ENCODE measurements at regions not wholly inside any gene's neighbourhood (a gene's known extent, or its start where the extent isn't known, plus 50 kb on each side); places are given as distances from the start of the nearest gene placed in this dataset.

DNA sequence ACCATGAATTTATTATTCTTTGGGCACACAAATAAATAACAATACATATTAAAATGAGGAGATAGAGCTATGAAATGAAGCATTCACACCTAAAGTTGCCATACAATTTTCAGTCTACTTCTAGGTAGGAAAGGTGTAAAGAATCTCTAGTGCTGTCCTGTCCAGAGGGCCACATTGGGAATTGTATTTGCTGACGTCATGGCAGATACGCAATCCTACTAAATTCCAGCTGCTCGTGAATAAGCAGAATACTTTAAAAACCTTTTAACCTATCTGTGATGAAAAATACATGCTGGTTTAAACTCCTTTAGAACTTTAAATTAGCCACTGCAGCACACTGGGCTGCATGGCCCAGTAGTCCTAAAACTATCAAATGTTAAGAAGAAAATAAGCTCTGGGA, 236.1 kb downstream of the FSCB start:
- Histone ChIP-seq H3K36me3 (no peaks in the 10 kb centered on the region), H3K27me3 (replicated peaks; ENCODE audit: insufficient read depth) (no peaks in the 10 kb centered on the region), H3K27ac (no peak overlapping the region), H3K4me1 (ENCODE audit: control insufficient read depth in 1 of 2, low read depth in 2 of 2) (no peaks in the 10 kb centered on the region), H3K9me3 (no peaks in the 10 kb centered on the region), H3K4me3 (no peak overlapping the region)
- no peak for DNase-seq (ENCODE audit: low spot score)
- TF ChIP-seq, protein P1, sequence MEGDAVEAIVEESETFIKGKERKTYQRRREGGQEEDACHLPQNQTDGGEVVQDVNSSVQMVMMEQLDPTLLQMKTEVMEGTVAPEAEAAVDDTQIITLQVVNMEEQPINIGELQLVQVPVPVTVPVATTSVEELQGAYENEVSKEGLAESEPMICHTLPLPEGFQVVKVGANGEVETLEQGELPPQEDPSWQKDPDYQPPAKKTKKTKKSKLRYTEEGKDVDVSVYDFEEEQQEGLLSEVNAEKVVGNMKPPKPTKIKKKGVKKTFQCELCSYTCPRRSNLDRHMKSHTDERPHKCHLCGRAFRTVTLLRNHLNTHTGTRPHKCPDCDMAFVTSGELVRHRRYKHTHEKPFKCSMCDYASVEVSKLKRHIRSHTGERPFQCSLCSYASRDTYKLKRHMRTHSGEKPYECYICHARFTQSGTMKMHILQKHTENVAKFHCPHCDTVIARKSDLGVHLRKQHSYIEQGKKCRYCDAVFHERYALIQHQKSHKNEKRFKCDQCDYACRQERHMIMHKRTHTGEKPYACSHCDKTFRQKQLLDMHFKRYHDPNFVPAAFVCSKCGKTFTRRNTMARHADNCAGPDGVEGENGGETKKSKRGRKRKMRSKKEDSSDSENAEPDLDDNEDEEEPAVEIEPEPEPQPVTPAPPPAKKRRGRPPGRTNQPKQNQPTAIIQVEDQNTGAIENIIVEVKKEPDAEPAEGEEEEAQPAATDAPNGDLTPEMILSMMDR (IDR thresholded peaks at IDR 0.05), result no peak
- ATAC-seq (ENCODE audit: insufficient number of reproducible peaks, low FRiP score, low read depth), result no peak

DNA sequence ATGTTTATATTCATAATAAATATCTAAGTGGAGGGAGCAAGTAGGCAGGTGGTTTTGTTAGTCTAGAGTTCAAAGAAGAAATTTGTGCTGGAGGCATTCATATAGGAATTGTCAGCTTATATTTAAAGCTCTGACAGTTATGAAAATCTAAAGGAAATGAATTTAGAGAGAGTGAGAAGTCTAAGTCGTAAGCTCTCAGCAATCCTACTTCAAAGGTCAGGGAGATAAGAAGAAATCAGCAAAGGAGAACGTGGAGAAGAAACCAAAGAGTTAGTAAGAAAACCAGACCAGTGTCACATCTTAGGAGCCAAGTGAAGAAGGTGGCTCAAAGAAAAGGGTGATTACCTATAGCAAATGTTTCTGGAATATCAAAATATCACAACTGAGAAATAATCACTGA, 241.8 kb downstream of the FSCB start:
- Histone ChIP-seq H3K36me3 (no peaks in the 10 kb centered on the region), H3K4me1 (ENCODE audit: control insufficient read depth in 1 of 2, low read depth in 2 of 2) (no peaks in the 10 kb centered on the region), H3K27me3 (replicated peaks; ENCODE audit: insufficient read depth) (no peaks in the 10 kb centered on the region), H3K9me3 (peaks cover under 1% of the 10 kb centered on the region), H3K4me3 (no peak overlapping the region), H3K27ac (no peak overlapping the region)
- TF ChIP-seq, protein P1 (IDR thresholded peaks at IDR 0.05), result no peak
- ATAC-seq (ENCODE audit: insufficient number of reproducible peaks, low FRiP score, low read depth), result no peak
- no peak for DNase-seq (ENCODE audit: low spot score)

DNA sequence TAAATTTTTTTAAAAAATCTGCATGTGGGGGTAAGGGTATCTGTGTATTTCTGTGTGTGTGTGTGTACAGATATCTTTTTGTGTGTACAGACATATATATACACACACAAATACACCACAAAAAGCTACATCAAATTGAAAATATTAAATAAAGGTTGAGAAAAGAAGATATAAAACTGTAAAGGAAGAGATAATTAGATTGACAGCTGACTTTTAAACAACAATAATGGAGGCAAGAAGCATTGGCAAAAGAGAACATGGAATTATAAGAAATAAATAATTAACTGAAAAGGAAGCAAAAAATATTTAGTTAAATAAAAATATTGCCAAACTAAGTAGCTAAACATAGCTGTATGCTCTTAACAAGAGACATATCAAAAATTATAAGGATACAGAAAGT, 291.4 kb downstream of the FSCB start:
- no peaks in the 10 kb centered on the region for H3K4me1 ChIP-seq (ENCODE audit: control insufficient read depth in 1 of 2, low read depth in 2 of 2)
- ATAC-seq (ENCODE audit: insufficient number of reproducible peaks, low FRiP score, low read depth), result no peak
- no peaks in the 10 kb centered on the region for H3K9me3 ChIP-seq
- H3K27me3 ChIP-seq (replicated peaks; ENCODE audit: insufficient read depth), result no peaks in the 10 kb centered on the region
- H3K27ac ChIP-seq, result no peak overlapping the region
- H3K4me3 ChIP-seq, result no peak overlapping the region
- no peaks in the 10 kb centered on the region for H3K36me3 ChIP-seq
- TF ChIP-seq, protein P1 (IDR thresholded peaks at IDR 0.05), result no peak
- DNase-seq (ENCODE audit: low spot score), result no peak

DNA sequence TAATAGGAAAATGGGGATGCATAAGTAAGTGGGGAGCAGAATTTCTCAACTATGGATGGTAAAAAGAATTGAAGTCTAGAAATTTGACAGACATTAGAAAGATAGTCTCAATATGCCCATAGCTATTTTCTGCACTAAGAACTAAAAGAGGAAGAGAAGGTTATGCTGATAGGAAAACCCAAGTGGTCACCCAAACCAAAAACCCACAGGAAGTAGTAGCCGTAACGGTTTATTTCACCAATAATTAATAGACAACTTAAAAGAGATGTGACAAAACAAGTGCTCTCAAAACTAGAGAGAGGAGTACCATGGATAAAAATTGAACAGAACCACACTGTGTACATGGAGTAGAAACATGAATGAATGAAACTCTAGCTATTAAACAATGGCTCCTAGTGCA, 295.4 kb downstream of the FSCB start:
- H3K9me3 ChIP-seq, result no peaks in the 10 kb centered on the region
- DNase-seq (ENCODE audit: low spot score) (no peak), ATAC-seq (ENCODE audit: insufficient number of reproducible peaks, low FRiP score, low read depth) (no peak)
- no peaks in the 10 kb centered on the region for H3K27me3 ChIP-seq (replicated peaks; ENCODE audit: insufficient read depth)
- H3K4me3 ChIP-seq, result no peak overlapping the region
- no peaks in the 10 kb centered on the region for H3K36me3 ChIP-seq
- TF ChIP-seq, protein P1 (IDR thresholded peaks at IDR 0.05), result no peak
- no peak overlapping the region for H3K27ac ChIP-seq
- no peaks in the 10 kb centered on the region for H3K4me1 ChIP-seq (ENCODE audit: control insufficient read depth in 1 of 2, low read depth in 2 of 2)

DNA sequence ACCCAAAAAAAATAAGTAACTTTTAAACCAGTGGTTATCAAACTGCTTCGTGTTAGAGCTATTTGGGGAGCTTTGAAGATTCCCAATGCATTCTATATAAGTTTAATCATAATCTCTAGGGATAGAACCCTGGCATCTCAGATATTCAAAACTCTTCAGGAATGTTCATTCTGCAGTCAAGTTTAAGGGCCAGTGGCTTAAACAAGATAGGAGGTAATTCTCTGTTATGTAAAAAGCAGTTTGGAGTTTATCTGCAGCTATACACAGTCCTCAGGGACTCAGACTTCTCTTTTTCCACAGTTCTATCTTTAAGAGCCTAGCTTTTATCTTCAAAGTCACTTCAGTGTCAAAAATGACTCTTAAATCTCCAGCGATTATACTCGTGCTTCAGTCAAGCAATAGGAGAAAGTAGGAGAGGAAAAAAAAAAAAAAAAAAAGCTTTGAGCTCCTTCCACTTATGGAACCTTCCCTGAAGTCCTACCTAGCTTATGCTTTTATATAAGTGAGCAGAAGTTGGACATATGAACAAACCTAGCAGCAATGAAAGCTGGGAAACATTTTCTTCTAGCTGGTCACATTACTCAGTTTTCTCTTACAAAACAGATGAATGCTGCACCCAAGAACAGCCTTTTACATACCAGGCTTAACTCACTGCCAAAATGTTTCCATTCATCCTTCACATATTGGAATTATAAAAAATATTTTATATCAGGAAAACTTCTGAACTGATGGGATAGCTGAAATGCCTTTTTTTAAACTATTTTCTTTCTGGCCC, 302.8 kb downstream of the FSCB start:
- Histone ChIP-seq H3K4me3 (no peak overlapping the region), H3K36me3 (no peaks in the 10 kb centered on the region), H3K4me1 (ENCODE audit: control insufficient read depth in 1 of 2, low read depth in 2 of 2) (no peaks in the 10 kb centered on the region), H3K9me3 (no peaks in the 10 kb centered on the region), H3K27ac (no peak overlapping the region), H3K27me3 (replicated peaks; ENCODE audit: insufficient read depth) (no peaks in the 10 kb centered on the region)
- TF ChIP-seq, protein P1 (IDR thresholded peaks at IDR 0.05), result no peak
- DNase-seq (ENCODE audit: low spot score), result no peak
- no peak for ATAC-seq (ENCODE audit: insufficient number of reproducible peaks, low FRiP score, low read depth)

Data from thoracic aorta (tissue), 2 donors.